ENCODE measurements at regions not wholly inside any gene's neighbourhood (a gene's known extent, or its start where the extent isn't known, plus 50 kb on each side); places are given as distances from the start of the nearest gene placed in this dataset.

DNA sequence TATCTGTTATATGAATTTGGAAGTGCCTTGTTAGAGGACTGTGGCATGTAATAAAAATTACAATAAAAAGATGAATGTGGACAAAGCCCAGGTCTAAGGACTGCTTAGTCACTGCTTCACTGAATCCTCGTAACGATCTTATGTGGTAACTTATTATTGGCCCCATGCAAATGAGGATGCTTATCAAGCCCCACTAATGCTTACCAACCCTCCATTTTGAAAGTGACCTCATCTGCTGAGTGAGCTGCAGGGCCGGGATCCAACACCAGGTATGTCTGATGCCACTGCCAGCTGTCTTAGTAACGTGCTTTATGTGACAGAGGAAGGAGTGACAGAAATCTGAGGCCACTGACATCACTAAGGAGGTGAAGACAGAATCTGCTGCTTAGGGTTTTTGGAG is 65.3 kb upstream of the CCDC85A start:
- no peaks in the 10 kb centered on the region for H3K27me3 ChIP-seq
- no peak overlapping the region for H3K27ac ChIP-seq
- no peak overlapping the region for H3K4me3 ChIP-seq
- no peak for TF ChIP-seq POLR2A (IDR thresholded peaks at IDR 0.05)
- TF ChIP-seq, protein P1, sequence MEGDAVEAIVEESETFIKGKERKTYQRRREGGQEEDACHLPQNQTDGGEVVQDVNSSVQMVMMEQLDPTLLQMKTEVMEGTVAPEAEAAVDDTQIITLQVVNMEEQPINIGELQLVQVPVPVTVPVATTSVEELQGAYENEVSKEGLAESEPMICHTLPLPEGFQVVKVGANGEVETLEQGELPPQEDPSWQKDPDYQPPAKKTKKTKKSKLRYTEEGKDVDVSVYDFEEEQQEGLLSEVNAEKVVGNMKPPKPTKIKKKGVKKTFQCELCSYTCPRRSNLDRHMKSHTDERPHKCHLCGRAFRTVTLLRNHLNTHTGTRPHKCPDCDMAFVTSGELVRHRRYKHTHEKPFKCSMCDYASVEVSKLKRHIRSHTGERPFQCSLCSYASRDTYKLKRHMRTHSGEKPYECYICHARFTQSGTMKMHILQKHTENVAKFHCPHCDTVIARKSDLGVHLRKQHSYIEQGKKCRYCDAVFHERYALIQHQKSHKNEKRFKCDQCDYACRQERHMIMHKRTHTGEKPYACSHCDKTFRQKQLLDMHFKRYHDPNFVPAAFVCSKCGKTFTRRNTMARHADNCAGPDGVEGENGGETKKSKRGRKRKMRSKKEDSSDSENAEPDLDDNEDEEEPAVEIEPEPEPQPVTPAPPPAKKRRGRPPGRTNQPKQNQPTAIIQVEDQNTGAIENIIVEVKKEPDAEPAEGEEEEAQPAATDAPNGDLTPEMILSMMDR (IDR thresholded peaks at IDR 0.05), result no peak
- WGBS, 2 donors, result 47 to 60% methylated on average over 4 of the region's 4 CpGs
- DNase-seq, result no peak
- no peaks in the 10 kb centered on the region for H3K4me1 ChIP-seq
- no peaks in the 10 kb centered on the region for H3K36me3 ChIP-seq (ENCODE audit: low read depth, missing control alignments)
- H3K9me3 ChIP-seq, result no peaks in the 10 kb centered on the region
- intact Hi-C loops (cut with DNase I; ENCODE audit: low total_unique reads), result no loop called here

GRCh38 chr2:56121995-56122394 is 61.8 kb upstream of the CCDC85A start:
- no peaks in the 10 kb centered on the region for H3K27me3 ChIP-seq
- H3K4me3 ChIP-seq, result no peak overlapping the region
- no peaks in the 10 kb centered on the region for H3K36me3 ChIP-seq (ENCODE audit: low read depth, missing control alignments)
- H3K27ac ChIP-seq, result no peak overlapping the region
- H3K4me1 ChIP-seq, result no peaks in the 10 kb centered on the region
- H3K9me3 ChIP-seq, result no peaks in the 10 kb centered on the region
- WGBS, 2 donors, result 48 to 64% methylated on average over 1 of the region's 1 CpG
- TF ChIP-seq, protein P1 (IDR thresholded peaks at IDR 0.05), result no peak
- no peak for TF ChIP-seq POLR2A (IDR thresholded peaks at IDR 0.05)
- no peak for DNase-seq
- intact Hi-C loops (cut with DNase I; ENCODE audit: low total_unique reads), result no loop called here

GRCh38 chr2:56123538-56123937 is 60.3 kb upstream of the CCDC85A start:
- 73 to 88% methylated on average over 1 of the region's 1 CpG for WGBS, 2 donors
- intact Hi-C loops (cut with DNase I; ENCODE audit: low total_unique reads), result no loop called here
- Histone ChIP-seq H3K9me3 (no peaks in the 10 kb centered on the region), H3K36me3 (ENCODE audit: low read depth, missing control alignments) (no peaks in the 10 kb centered on the region), H3K4me3 (no peak overlapping the region), H3K4me1 (no peaks in the 10 kb centered on the region), H3K27me3 (no peaks in the 10 kb centered on the region), H3K27ac (no peak overlapping the region)
- TF ChIP-seq, protein P1 (IDR thresholded peaks at IDR 0.05), result no peak
- TF ChIP-seq POLR2A (IDR thresholded peaks at IDR 0.05), result no peak
- DNase-seq, result no peak

DNA sequence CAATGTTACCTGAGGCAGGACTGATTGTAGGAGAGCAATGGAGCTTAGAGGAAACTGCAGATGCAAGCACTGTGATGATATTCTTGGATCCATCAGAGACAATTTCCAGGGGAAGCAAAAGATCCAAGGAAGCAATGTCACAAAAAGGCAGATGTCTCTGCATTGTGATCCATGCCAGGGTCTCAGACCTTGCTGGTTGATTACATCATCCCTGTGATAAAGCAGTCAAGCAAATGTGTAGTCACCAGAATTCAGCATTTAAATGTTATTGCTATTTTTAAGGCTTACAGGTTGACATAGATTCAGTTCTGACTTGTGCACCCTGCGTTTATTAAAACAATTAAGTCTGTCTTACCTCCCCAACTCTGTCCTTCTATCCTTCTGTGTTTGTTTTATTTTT is 56.8 kb upstream of the CCDC85A start:
- TF ChIP-seq, protein P1 (IDR thresholded peaks at IDR 0.05), result no peak
- TF ChIP-seq POLR2A (IDR thresholded peaks at IDR 0.05), result no peak
- Histone ChIP-seq H3K4me1 (no peaks in the 10 kb centered on the region), H3K4me3 (no peak overlapping the region), H3K27ac (no peak overlapping the region), H3K36me3 (ENCODE audit: low read depth, missing control alignments) (no peaks in the 10 kb centered on the region), H3K9me3 (no peaks in the 10 kb centered on the region), H3K27me3 (no peaks in the 10 kb centered on the region)
- DNase-seq, result no peak
- 92 to 100% methylated on average over 1 of the region's 1 CpG for WGBS, 2 donors
- intact Hi-C loops (cut with DNase I; ENCODE audit: low total_unique reads), result no loop called here

DNA sequence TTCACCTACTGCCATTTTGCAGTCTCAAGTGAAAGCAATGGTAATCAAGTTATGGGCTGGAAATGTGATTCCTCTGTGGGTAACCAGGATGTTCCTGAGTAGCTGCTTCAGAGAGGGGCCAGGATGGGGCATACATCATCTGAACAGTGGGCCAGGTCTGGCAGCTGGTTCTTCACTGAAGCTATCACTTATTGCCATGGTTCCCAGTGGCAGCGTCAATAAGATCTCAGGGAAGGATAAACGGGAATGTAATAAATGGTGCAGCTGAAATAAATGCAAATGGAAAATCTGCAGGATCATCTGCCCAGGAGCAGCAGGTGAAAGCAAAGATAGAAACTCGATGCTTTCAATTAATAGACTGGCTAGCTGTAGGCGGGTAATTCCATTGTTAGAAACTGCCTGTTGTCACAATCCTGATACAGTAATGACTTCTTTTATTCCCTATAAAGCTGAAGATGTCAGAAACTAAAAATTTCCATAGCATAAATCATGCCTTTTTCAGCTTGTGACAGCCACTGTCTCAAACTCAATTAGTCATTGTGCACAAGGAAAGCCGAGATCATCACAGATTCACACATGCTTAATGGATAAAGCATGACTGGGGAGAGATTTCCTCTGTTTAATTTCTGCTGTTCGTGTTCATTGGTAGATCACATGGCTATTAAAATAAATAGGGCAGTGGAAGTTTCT is 56.2 kb upstream of the CCDC85A start:
- 70 to 77% methylated on average over 6 of the region's 6 CpGs for WGBS, 2 donors
- Histone ChIP-seq H3K27ac (no peak overlapping the region), H3K4me1 (no peaks in the 10 kb centered on the region), H3K9me3 (no peaks in the 10 kb centered on the region), H3K36me3 (ENCODE audit: low read depth, missing control alignments) (no peaks in the 10 kb centered on the region), H3K27me3 (no peaks in the 10 kb centered on the region), H3K4me3 (no peak overlapping the region)
- DNase-seq, result no peak
- intact Hi-C loops (cut with DNase I; ENCODE audit: low total_unique reads), result no loop called here
- TF ChIP-seq, protein P1 (IDR thresholded peaks at IDR 0.05), result no peak
- no peak for TF ChIP-seq POLR2A (IDR thresholded peaks at IDR 0.05)

Measured in testis (tissue), 2 donors.